HG03558 (cell line): ENCODE measurements at regions not wholly inside any gene's neighbourhood (a gene's known extent, or its start where the extent isn't known, plus 50 kb on each side); places are given as distances from the start of the nearest gene placed in this dataset.

Experiments used
- ATAC-seq: cut with Tn5 transposase; IDR thresholded peaks from one replicate; pipeline ENCODE4 v1.9.1; 2021; ENCODE audit warnings: moderate number of reproducible peaks; ENCODE audit not compliant: unreplicated experiment; ENCODE audit errors: extremely low read depth

GRCh38 chr11:130815956-130816355 lies 100.3 kb downstream of the SNX19 start:
- no peak for ATAC-seq

DNA sequence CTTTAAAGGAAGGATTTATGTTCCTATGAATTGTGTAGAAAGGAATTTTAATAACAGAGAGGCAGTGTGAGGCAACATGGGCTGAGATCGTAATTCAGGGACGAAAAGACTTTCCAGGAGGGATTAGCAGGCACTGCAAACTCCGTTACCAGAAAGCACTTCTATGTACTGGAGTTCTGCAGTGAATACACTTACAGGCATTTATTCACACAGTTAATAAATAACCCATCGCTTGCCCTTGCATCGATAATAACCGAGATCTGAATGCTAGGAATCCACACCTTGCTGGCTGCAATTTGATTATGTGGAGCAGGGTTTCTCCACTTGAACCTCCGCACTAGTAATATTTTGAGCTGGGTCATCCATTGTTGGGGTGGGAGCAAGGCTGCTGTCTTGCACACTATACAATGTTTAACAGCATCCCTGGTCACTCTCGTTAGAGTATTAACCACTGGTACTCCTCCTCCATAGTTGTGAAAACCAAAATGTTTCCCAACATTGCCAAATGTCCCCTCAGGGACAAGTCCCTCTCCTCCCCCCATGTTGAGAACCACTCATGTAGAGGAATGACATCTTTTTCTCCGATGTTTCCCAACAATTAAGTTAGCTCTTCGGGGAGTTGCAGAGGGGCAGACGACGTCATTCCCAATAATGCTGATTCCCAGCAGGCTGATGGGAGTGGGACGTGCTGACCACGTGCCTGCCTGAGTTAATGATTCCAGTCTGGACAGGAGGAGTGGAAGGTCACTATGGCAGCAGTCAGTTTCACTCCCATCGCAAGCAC lies 99.5 kb downstream of the SNX19 start:
- ATAC-seq: no peak

- ATAC-seq: no peak
Observed at GRCh38 chr11:130817330-130817944, 98.8 kb downstream of the SNX19 start.

DNA sequence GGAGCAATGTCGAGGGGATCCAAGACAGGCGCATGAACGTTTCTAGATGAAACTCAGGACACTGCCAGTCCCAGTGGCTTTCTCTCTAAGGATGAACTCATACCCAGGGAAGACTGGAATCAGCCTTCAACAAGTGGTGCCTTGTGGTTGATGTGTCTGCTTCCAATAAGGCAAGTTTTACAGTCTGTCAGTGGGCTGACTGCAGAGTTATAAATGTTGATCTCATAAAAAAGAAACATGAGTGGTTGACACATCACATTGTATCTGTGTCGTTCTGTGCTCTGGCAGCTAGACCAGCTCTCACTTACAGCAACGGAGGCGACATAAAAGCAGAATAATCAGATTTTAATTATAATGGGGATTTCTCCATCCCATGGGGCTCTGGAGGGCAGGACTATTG lies 96.7 kb downstream of the SNX19 start:
- ATAC-seq: no peak
